HG03196 (cell line): ENCODE measurements at regions not wholly inside any gene's neighbourhood (a gene's known extent, or its start where the extent isn't known, plus 50 kb on each side); places are given as distances from the start of the nearest gene placed in this dataset.

Experiments used
- ATAC-seq: cut with Tn5 transposase; IDR thresholded peaks from one replicate; pipeline ENCODE4 v1.9.1; 2021; ENCODE audit not compliant: unreplicated experiment

- ATAC-seq = no peak
Measured at GRCh38 chr2:41919135-41919534, 128.7 kb upstream of the PKDCC start.

GRCh38 chr2:41920181-41920580 is 127.6 kb upstream of the PKDCC start:
- ATAC-seq = no peak

GRCh38 chr2:41920812-41921211 is 127.0 kb upstream of the PKDCC start:
- no peak for ATAC-seq

GRCh38 chr2:41922177-41922576 is 125.6 kb upstream of the PKDCC start:
- ATAC-seq = no peak

- ATAC-seq = no peak
Measured at GRCh38 chr2:41923156-41923786, 124.5 kb upstream of the PKDCC start.

- no peak for ATAC-seq
Measured at GRCh38 chr2:41924024-41924423, 123.8 kb upstream of the PKDCC start.

GRCh38 chr2:41924709-41925408 is 123.0 kb upstream of the PKDCC start:
- ATAC-seq = no peak

- no peak for ATAC-seq
Measured at GRCh38 chr2:41925712-41926111, 122.1 kb upstream of the PKDCC start.

GRCh38 chr2:41926614-41927580 is 120.9 kb upstream of the PKDCC start:
- no peak for ATAC-seq

- ATAC-seq = no peak
Measured at GRCh38 chr2:41927581-41928264, 120.1 kb upstream of the PKDCC start.

- ATAC-seq = no peak
Measured at GRCh38 chr2:41928526-41928925, 119.3 kb upstream of the PKDCC start.

- no peak for ATAC-seq
Measured at GRCh38 chr2:41930807-41931566, 116.8 kb upstream of the PKDCC start.

- ATAC-seq = no peak
Measured at GRCh38 chr2:41932241-41933045, 115.4 kb upstream of the PKDCC start.

- ATAC-seq = no peak
Measured at GRCh38 chr2:41933046-41933420, 114.8 kb upstream of the PKDCC start.

GRCh38 chr2:41933585-41934320 is 114.1 kb upstream of the PKDCC start:
- no peak for ATAC-seq

GRCh38 chr2:41934329-41934958 is 113.4 kb upstream of the PKDCC start:
- no peak for ATAC-seq

- no peak for ATAC-seq
Measured at GRCh38 chr2:41935002-41935401, 112.8 kb upstream of the PKDCC start.

GRCh38 chr2:41935825-41936224 is 112.0 kb upstream of the PKDCC start:
- ATAC-seq = no peak
